Esophagus muscularis mucosa (tissue), 4 donors: ENCODE measurements at regions not wholly inside any gene's neighbourhood (a gene's known extent, or its start where the extent isn't known, plus 50 kb on each side); places are given as distances from the start of the nearest gene placed in this dataset.

Experiments used
- DNase-seq: peaks from one replicate; pipeline ENCODE4 v3.0.0-alpha.2; 2017; ENCODE audit errors: extremely low spot score
- H3K27ac ChIP-seq, 4 donors: fragments of 200-600 bp; sonication (generic); replicated peaks in 1 of 4; 1 replicate in 3 of 4; 2 replicates in 1 of 4; pipeline ENCODE4 v1.5.1; 2016 to 2019; ENCODE audit warnings: mild to moderate bottlenecking in 1 of 4
- H3K27me3 ChIP-seq, 4 donors: fragments of 200-600 bp; sonication (generic); one replicate each; pipeline versions ENCODE4 v1.5.1 to v1.6.0; 2016 to 2019
- H3K36me3 ChIP-seq, 4 donors: fragments of 200-600 bp; sonication (generic); one replicate each; pipeline ENCODE4 v1.5.1; 2016 to 2019
- H3K4me1 ChIP-seq, 4 donors: fragments of 200-600 bp; sonication (generic); one replicate each; pipeline ENCODE4 v1.5.1; 2016 to 2019
- H3K4me3 ChIP-seq, 4 donors: fragments of 200-600 bp; sonication (generic); 1 replicate in 2 of 4; 2 replicates in 2 of 4; pipeline ENCODE4 v1.5.1; 2016 to 2019; ENCODE audit warnings: mild to moderate bottlenecking in 4 of 4, moderate library complexity in 1 of 4
- H3K9me3 ChIP-seq, 4 donors: fragments of 200-600 bp; sonication (generic); 1 replicate in 3 of 4; 2 replicates in 1 of 4; pipeline ENCODE4 v1.5.1; 2016 to 2019
- EP300 ChIP-seq: sonication (generic); formaldehyde crosslinking; IDR thresholded peaks from one replicate; pipeline ENCODE4 v1.6.1; 2017; ENCODE audit warnings: antibody characterized with exemption
- POLR2A ChIP-seq: fragments of 450-650 bp; IDR thresholded peaks from one replicate; pipeline ENCODE4 v1.6.1; 2017; ENCODE audit warnings: antibody characterized with exemption, moderate library complexity, mild to moderate bottlenecking, low read depth
- POLR2AphosphoS5 ChIP-seq, 2 donors: sonication (generic); formaldehyde crosslinking; IDR thresholded peaks; one replicate each; pipeline ENCODE4 v1.6.1; 2017; ENCODE audit warnings: antibody characterized with exemption in 2 of 2
- WGBS: methylation state at CpG from one replicate; pipeline ENCODE4 v1.1.5; 2018; 5-methylcytosine and 5-hydroxymethylcytosine counted together
- intact Hi-C: fragments of 100-400 bp; cut with DNase I; formaldehyde crosslinking; loops from one replicate; pipeline ENCODE4 v1.15.1; 2023
- TF ChIP-seq, protein P1 (sequence below), 3 experiments: fragments of 200-600 bp in 2 of 3; fragments of 450-650 bp in 1 of 3; sonication (generic) in 2 of 3; IDR thresholded peaks; one replicate each; pipeline ENCODE4 v1.5.1; 2017 to 2019; ENCODE audit warnings: antibody characterized with exemption in 3 of 3, mild to moderate bottlenecking in 2 of 3, moderate library complexity in 1 of 3

- H3K4me3 ChIP-seq, result no peak overlapping the region
- H3K36me3 ChIP-seq, result no peaks in the 10 kb centered on the region
- DNase-seq, result no peak
- peaks cover 0 to 11% (median 4%) of the 10 kb centered on the region in 4 donors for H3K9me3 ChIP-seq
- 82% methylated on average over 3 of the region's 3 CpGs for WGBS
- intact Hi-C loops, result no loop called here
- H3K27me3 ChIP-seq, result no peaks in the 10 kb centered on the region
- peaks cover 0 to 16% (median 11%) of the 10 kb centered on the region in 4 donors for H3K4me1 ChIP-seq
- no peak overlapping the region for H3K27ac ChIP-seq
- no peak for TF ChIP-seq EP300
- TF ChIP-seq, protein P1, sequence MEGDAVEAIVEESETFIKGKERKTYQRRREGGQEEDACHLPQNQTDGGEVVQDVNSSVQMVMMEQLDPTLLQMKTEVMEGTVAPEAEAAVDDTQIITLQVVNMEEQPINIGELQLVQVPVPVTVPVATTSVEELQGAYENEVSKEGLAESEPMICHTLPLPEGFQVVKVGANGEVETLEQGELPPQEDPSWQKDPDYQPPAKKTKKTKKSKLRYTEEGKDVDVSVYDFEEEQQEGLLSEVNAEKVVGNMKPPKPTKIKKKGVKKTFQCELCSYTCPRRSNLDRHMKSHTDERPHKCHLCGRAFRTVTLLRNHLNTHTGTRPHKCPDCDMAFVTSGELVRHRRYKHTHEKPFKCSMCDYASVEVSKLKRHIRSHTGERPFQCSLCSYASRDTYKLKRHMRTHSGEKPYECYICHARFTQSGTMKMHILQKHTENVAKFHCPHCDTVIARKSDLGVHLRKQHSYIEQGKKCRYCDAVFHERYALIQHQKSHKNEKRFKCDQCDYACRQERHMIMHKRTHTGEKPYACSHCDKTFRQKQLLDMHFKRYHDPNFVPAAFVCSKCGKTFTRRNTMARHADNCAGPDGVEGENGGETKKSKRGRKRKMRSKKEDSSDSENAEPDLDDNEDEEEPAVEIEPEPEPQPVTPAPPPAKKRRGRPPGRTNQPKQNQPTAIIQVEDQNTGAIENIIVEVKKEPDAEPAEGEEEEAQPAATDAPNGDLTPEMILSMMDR (IDR thresholded peaks at IDR 0.05), result no peak
- no peak for TF ChIP-seq POLR2A
- TF ChIP-seq POLR2AphosphoS5 (IDR thresholded peaks at IDR 0.05), result no peak
Observed at GRCh38 chr11:116394022-116394421, 378.8 kb downstream of the BUD13 start.

DNA sequence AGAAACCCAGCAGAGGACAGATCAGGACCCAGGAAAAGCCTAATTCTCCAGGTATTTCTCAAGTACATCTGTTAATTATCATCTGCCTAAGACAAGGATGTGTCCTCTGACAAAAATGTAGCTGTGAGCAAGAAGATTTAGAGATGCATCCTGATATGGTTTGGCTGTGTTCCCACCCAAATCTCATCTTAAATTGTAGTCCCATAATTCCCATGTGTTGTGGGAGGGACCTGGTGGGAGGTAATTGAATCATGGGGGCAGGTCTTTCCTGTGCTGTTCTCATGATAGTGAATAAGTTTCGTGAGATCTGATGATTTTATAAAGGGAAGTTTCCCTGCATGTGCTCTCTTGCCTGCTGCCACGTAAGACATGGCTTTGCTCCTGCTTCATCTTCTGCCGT lies 381.8 kb downstream of the BUD13 start:
- Histone ChIP-seq H3K4me3 (no peak overlapping the region), H3K27me3 (no peaks in the 10 kb centered on the region), H3K36me3 (no peaks in the 10 kb centered on the region), H3K27ac (no peak overlapping the region), H3K4me1 (peaks cover 0 to 7% (median 2%) of the 10 kb centered on the region in 4 donors), H3K9me3 (peaks cover 0 to 11% (median 4%) of the 10 kb centered on the region in 4 donors)
- DNase-seq, result no peak
- TF ChIP-seq EP300, result no peak
- TF ChIP-seq, protein P1 (IDR thresholded peaks at IDR 0.05), result no peak
- TF ChIP-seq POLR2A, result no peak
- no peak for TF ChIP-seq POLR2AphosphoS5 (IDR thresholded peaks at IDR 0.05)
- intact Hi-C loops, result no loop called here
- WGBS, result 71% methylated on average over 3 of the region's 3 CpGs

DNA sequence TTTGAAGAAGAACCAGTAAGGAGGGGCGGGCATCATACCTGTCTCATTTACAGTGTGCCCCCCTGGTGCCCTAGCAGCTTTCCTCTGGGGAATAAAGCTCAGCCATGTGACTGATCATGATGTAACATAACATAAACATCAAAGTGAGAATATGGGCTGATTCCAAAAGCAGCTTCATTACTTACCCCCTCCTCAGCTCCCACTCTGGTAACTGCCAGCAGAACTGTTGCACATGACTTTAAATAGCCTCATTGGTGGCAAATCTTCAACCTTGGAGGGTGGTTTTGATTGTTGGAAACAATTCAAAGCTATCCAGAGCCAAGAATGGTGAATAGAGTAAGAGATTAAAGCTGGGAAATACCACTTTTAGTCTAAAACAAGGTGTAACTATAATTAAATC lies 384.6 kb downstream of the BUD13 start:
- 81% methylated on average over 1 of the region's 1 CpG for WGBS
- TF ChIP-seq, protein P1 (IDR thresholded peaks at IDR 0.05), result no peak
- TF ChIP-seq POLR2AphosphoS5 (IDR thresholded peaks at IDR 0.05) (no peak), POLR2A (no peak), EP300 (no peak)
- intact Hi-C loops, result no loop called here
- no peaks in the 10 kb centered on the region for H3K36me3 ChIP-seq
- H3K4me1 ChIP-seq, result peaks cover 0 to 7% (median 2%) of the 10 kb centered on the region in 4 donors
- peaks cover 0 to 2% (median under 1%) of the 10 kb centered on the region in 4 donors for H3K9me3 ChIP-seq
- no peak overlapping the region for H3K27ac ChIP-seq
- no peaks in the 10 kb centered on the region for H3K27me3 ChIP-seq
- no peak for DNase-seq
- no peak overlapping the region for H3K4me3 ChIP-seq

DNA sequence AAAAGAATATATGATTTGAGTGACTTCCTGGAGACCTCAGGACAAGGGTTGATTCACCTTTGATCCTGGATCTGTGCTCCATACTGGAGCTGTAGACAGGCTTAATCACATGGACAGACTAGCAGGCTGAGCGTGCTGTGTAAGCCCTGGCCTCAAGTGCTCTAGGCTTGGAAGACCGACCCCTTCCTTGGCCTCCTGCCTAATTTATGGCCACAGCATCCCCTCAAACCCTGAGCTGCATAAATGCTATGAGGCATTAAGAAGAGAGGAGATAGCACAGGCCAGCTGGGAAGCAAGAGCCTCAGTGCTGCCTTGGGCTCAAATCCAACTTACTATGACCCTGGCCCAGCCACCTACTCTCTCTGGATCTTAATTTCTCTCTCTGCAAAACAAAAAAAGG lies 385.1 kb downstream of the BUD13 start:
- WGBS, result 44% methylated on average over 2 of the region's 2 CpGs
- intact Hi-C loops, result no loop called here
- no peak for DNase-seq
- H3K27ac ChIP-seq, result no peak overlapping the region
- no peak overlapping the region for H3K4me3 ChIP-seq
- H3K27me3 ChIP-seq, result no peaks in the 10 kb centered on the region
- TF ChIP-seq EP300, result no peak
- TF ChIP-seq POLR2AphosphoS5 (IDR thresholded peaks at IDR 0.05), result no peak
- TF ChIP-seq, protein P1 (IDR thresholded peaks at IDR 0.05), result no peak
- no peak for TF ChIP-seq POLR2A
- H3K9me3 ChIP-seq, result no peaks in the 10 kb centered on the region
- H3K36me3 ChIP-seq, result no peaks in the 10 kb centered on the region
- peaks cover 0 to 7% (median 2%) of the 10 kb centered on the region in 4 donors for H3K4me1 ChIP-seq

DNA sequence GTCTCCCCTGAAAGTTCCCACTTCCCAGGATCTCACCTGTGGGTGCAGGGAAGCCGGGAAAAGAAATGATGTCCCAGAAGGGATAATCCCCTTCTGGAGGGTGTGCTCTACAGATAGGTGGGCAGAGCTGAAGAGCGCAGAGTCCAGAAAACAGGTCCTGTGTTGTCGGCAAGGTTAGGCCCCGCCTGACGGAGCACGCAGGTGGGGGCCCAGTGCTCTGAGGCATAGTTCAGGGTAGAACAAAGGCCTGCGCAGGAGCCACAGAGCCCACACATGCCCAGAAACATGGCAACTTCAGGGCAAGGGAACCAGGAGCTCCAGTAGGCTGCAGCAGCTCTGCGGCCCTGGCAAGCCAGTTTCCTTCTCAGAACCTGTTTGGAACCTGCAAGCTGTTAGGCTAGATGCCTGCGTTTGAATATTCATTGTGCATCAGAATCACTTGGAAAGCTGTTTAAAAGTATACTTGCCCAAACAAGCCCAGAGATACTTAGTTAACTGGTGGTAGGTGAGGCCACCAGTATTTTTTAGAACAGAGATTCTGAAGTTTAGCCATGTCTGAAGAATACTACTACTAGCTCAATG lies 386.6 kb downstream of the BUD13 start:
- Histone ChIP-seq H3K4me1 (peaks cover 0 to 7% (median 2%) of the 10 kb centered on the region in 4 donors), H3K4me3 (no peak overlapping the region), H3K27me3 (peaks cover 0 to 6% (median 0%) of the 10 kb centered on the region in 4 donors), H3K27ac (no peak overlapping the region), H3K36me3 (no peaks in the 10 kb centered on the region), H3K9me3 (no peaks in the 10 kb centered on the region)
- intact Hi-C loops, result no loop called here
- WGBS, result 93% methylated on average over 9 of the region's 9 CpGs
- TF ChIP-seq EP300, result no peak
- TF ChIP-seq, protein P1 (IDR thresholded peaks at IDR 0.05), result no peak
- no peak for TF ChIP-seq POLR2AphosphoS5 (IDR thresholded peaks at IDR 0.05)
- TF ChIP-seq POLR2A, result no peak
- DNase-seq, result no peak
